Colonic mucosa (tissue), 4 donors: ENCODE measurements at regions not wholly inside any gene's neighbourhood (a gene's known extent, or its start where the extent isn't known, plus 50 kb on each side); places are given as distances from the start of the nearest gene placed in this dataset.
"Not testable (repeated sequence)": the region's sequence is repeated elsewhere in the genome, so short reads cannot be mapped to it uniquely, and the experiment has no call there.

Source experiments
- DNase-seq: peaks from one replicate; pipeline ENCODE4 v3.0.0-alpha.2; 2020
- H3K27ac ChIP-seq: fragments of 200-600 bp; one replicate; pipeline ENCODE4 v1.8.0; 2021
- H3K27me3 ChIP-seq: fragments of 200-600 bp; one replicate; pipeline ENCODE4 v1.8.0; 2021
- H3K36me3 ChIP-seq: fragments of 200-600 bp; one replicate; pipeline ENCODE4 v1.8.0; 2021
- H3K4me1 ChIP-seq: fragments of 200-600 bp; one replicate; pipeline ENCODE4 v1.8.0; 2021; ENCODE audit warnings: mild to moderate bottlenecking
- H3K4me3 ChIP-seq: fragments of 200-600 bp; one replicate; pipeline ENCODE4 v1.8.0; 2021
- H3K9ac ChIP-seq, 2 donors: one replicate each; pipeline ENCODE4 v1.7.0; 2013; ENCODE audit warnings: control low read depth in 2 of 2, low read depth in 2 of 2, low read length in 2 of 2
- H3K9me3 ChIP-seq: fragments of 200-600 bp; one replicate; pipeline ENCODE4 v1.8.0; 2021
- intact Hi-C: fragments of 100-400 bp; cut with DNase I; formaldehyde crosslinking; loops from one replicate; pipeline ENCODE4 v1.14.1; 2022
- TF ChIP-seq, protein P1 (sequence below): fragments of 200-600 bp; IDR thresholded peaks from one replicate; pipeline ENCODE4 v1.8.0; 2022; ENCODE audit warnings: antibody characterized with exemption, mild to moderate bottlenecking
- donor health status: healthy.
- donor health status: DM: no; HTN: no; CAD: no.
- donor health status: DM: no; HTN: no; CAD: no.

DNA sequence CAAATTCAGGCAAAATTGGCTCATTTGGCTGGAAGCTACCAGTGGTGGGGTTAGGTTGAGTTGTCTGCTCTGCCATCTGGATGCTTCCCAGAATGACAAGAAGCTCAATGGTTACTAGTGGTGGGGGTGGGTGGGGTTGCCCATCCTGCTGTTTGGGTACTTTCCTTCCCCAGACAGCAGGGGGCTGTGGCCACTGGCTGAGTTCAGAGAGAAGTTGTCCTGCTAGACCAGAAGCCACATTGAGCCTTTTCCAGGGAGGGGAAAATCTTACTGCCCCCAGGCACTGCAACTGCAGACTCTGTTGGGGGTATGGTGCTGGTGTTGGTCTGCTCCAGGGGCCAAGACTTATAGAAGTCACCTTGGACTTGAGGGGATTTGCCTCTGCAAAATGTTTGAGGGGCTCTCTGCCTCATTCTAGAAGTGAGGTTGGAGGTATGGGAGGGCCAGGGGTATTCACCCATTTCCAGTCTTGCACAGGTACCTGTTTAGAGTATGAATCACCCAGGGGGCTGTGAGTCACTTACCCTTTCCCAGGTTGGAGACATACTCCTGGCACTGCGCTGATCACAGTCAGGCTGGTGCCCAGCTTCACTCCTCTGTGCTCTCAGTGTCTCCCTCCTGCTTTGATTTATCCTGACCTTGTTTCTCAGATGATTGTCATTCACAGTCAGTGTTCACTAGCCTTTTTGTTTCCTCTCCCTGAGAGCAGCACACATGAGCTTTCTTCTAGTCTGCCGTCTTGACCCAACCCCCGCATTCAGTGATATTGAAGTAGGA is 89.1 kb upstream of the NEGR1 start:
- no peak overlapping the region for H3K4me3 ChIP-seq
- H3K9ac ChIP-seq, result no peak overlapping the region
- no peaks in the 10 kb centered on the region for H3K27me3 ChIP-seq
- H3K4me1 ChIP-seq, result no peaks in the 10 kb centered on the region
- no peaks in the 10 kb centered on the region for H3K36me3 ChIP-seq
- H3K27ac ChIP-seq, result no peak overlapping the region
- TF ChIP-seq, protein P1, sequence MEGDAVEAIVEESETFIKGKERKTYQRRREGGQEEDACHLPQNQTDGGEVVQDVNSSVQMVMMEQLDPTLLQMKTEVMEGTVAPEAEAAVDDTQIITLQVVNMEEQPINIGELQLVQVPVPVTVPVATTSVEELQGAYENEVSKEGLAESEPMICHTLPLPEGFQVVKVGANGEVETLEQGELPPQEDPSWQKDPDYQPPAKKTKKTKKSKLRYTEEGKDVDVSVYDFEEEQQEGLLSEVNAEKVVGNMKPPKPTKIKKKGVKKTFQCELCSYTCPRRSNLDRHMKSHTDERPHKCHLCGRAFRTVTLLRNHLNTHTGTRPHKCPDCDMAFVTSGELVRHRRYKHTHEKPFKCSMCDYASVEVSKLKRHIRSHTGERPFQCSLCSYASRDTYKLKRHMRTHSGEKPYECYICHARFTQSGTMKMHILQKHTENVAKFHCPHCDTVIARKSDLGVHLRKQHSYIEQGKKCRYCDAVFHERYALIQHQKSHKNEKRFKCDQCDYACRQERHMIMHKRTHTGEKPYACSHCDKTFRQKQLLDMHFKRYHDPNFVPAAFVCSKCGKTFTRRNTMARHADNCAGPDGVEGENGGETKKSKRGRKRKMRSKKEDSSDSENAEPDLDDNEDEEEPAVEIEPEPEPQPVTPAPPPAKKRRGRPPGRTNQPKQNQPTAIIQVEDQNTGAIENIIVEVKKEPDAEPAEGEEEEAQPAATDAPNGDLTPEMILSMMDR, result no peak
- intact Hi-C loops, result no loop called here
- no peak for DNase-seq
- no peaks in the 10 kb centered on the region for H3K9me3 ChIP-seq

DNA sequence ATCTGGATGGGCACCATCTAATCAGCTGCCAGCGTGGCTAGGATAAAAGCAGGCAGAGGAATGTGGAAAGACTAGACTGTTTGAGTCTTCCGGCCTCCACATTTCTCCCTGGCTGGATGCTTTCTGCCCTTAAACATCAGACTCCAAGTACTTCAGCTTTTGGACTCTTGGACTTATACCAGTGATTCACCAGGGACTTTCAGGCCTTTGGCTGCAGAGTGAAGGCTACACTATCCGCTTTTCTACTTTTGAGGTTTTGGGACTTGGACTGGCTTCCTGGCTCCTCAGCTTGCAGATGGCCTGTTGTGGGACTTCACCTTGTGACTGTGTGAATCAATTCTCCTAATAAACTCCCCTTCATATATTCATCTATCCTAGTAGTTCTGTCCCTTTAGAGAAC is 88.5 kb upstream of the NEGR1 start:
- H3K9ac ChIP-seq, DNase-seq, H3K4me3 ChIP-seq, intact Hi-C loops, H3K27me3 ChIP-seq, H3K4me1 ChIP-seq, H3K9me3 ChIP-seq, H3K27ac ChIP-seq, H3K36me3 ChIP-seq: not testable (repeated sequence)

DNA sequence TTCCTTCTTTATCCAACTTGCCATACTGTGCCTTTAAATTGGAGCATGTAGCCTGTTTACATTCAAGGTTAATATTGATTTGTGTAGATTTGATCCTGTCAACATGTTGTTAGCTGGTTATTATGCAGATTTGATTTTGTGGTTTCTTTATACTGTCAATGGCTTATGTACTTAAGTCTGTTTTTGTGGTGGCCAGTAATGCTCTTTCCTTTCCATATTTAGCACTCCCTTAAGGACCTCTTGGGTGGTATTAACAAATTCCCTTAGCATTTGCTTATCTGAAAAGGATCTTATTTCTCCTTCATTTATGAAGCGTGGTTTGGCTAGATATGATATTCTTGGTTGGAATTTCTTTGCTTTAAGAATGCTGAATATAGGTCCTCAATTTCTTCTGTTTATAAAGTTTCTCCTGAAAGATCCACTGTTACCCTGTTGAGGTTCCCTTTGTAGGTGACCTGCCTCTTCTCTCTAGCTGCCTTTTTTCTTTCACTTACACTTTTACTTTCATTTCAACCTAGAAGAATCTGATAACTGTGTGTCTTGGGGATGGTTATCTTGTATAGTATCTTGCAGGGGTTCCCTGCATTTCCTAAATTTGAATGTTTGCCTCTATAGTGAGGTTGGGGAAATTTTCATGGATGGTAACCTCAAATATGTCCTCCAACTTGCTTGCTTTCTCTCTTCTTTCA is 86.9 kb upstream of the NEGR1 start:
- Histone ChIP-seq H3K4me1 (no peaks in the 10 kb centered on the region), H3K9me3 (no peaks in the 10 kb centered on the region), H3K36me3 (no peaks in the 10 kb centered on the region), H3K27ac (no peak overlapping the region), H3K27me3 (no peaks in the 10 kb centered on the region), H3K4me3 (no peak overlapping the region), H3K9ac (no peak overlapping the region)
- TF ChIP-seq, protein P1, result no peak
- no peak for DNase-seq
- intact Hi-C loops, result no loop called here

DNA sequence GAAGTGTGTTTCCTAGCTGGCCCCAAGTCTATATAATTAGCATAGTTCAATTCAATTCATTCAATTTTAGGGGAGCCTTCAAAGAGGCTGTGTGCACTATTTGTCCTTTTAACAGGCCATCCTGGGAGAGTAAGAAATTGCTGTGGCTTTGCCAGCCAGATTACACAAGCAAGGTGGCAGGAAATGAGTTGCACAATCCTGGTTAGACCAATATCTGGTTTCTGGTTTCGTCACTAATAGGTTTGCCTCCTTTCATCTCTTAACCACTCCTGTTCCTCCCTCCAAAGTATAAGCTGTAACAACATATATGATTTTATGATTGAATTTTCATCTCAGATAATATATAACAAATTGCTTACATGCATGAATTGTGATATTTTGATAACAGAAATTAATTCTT is 84.1 kb upstream of the NEGR1 start:
- intact Hi-C loops, result no loop called here
- Histone ChIP-seq H3K9me3 (no peaks in the 10 kb centered on the region), H3K27ac (no peak overlapping the region), H3K9ac (no peak overlapping the region), H3K4me1 (no peaks in the 10 kb centered on the region), H3K27me3 (no peaks in the 10 kb centered on the region), H3K36me3 (no peaks in the 10 kb centered on the region), H3K4me3 (no peak overlapping the region)
- no peak for DNase-seq
- TF ChIP-seq, protein P1, result no peak

DNA sequence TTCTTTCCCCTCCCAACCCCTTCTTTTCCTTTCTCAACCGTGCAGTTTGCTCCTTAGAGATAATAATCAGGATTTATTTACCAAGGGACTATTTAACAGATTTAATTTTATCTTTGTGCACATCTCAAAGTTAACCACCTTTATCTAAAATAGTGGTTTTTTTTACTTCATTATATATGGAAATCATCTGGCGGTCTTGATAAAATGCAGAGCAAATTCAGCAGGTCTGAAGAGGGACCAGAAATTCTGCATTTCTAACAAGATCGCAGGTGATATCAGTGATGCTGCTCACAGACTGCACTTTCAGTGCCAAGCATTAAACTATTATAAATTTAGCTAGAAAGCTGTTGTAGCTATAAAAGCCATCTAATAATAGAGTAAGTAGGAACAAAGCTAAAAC is 83.4 kb upstream of the NEGR1 start:
- Histone ChIP-seq H3K36me3 (no peaks in the 10 kb centered on the region), H3K4me3 (no peak overlapping the region), H3K9me3 (no peaks in the 10 kb centered on the region), H3K27me3 (no peaks in the 10 kb centered on the region), H3K27ac (no peak overlapping the region), H3K4me1 (no peaks in the 10 kb centered on the region), H3K9ac (no peak overlapping the region)
- DNase-seq, result no peak
- intact Hi-C loops, result no loop called here
- TF ChIP-seq, protein P1, result no peak

DNA sequence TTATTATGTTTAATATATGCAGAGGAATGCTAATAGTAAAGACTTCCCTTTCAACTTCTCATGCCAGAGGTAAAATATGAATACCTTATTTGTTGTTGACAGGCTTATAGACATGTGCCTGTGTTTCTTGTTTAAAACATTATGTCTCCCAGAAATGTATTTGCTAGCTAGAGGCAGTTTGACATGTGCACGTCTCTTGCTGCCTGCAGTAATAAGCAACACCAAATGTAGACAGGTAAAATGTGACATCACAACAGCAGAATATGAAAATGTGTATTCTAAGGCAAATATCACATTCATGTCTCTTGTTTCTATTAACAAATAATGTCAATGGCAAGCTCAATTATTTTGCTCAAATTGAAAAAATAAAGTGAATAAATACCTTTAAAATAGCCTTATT is 80.2 kb upstream of the NEGR1 start:
- H3K27ac ChIP-seq, result no peak overlapping the region
- no peak overlapping the region for H3K4me3 ChIP-seq
- intact Hi-C loops, result no loop called here
- no peaks in the 10 kb centered on the region for H3K4me1 ChIP-seq
- DNase-seq, result no peak
- H3K9me3 ChIP-seq, result no peaks in the 10 kb centered on the region
- H3K9ac ChIP-seq, result no peak overlapping the region
- H3K36me3 ChIP-seq, result no peaks in the 10 kb centered on the region
- no peaks in the 10 kb centered on the region for H3K27me3 ChIP-seq
- TF ChIP-seq, protein P1, result no peak
